ENCODE measurements at regions not wholly inside any gene's neighbourhood (a gene's known extent, or its start where the extent isn't known, plus 50 kb on each side); places are given as distances from the start of the nearest gene placed in this dataset.

- no peak for TF ChIP-seq CTCF (IDR thresholded peaks at IDR 0.05; ENCODE audit: control insufficient read depth, insufficient read depth, low read depth, low read length, missing control alignments)
- H3K4me3 ChIP-seq (ENCODE audit: control insufficient read depth, low read depth, low read length) = no peak overlapping the region
- DNase-seq (ENCODE audit: low read depth) = no peak
Measured at GRCh38 chr4:137451172-137451825, 81.0 kb downstream of the PCDH18 start.

GRCh38 chr4:137448402-137448801 is 83.9 kb downstream of the PCDH18 start:
- no peak overlapping the region for H3K4me3 ChIP-seq (ENCODE audit: control insufficient read depth, low read depth, low read length)
- TF ChIP-seq CTCF (IDR thresholded peaks at IDR 0.05; ENCODE audit: control insufficient read depth, insufficient read depth, low read depth, low read length, missing control alignments) = no peak
- DNase-seq (ENCODE audit: low read depth) = no peak

GRCh38 chr4:137446071-137446470 is 86.2 kb downstream of the PCDH18 start:
- DNase-seq (ENCODE audit: low read depth) = no peak
- no peak for TF ChIP-seq CTCF (IDR thresholded peaks at IDR 0.05; ENCODE audit: control insufficient read depth, insufficient read depth, low read depth, low read length, missing control alignments)
- no peak overlapping the region for H3K4me3 ChIP-seq (ENCODE audit: control insufficient read depth, low read depth, low read length)

- no peak for DNase-seq (ENCODE audit: low read depth)
- no peak overlapping the region for H3K4me3 ChIP-seq (ENCODE audit: control insufficient read depth, low read depth, low read length)
- TF ChIP-seq CTCF (IDR thresholded peaks at IDR 0.05; ENCODE audit: control insufficient read depth, insufficient read depth, low read depth, low read length, missing control alignments) = no peak
Measured at GRCh38 chr4:137443031-137443800, 89.1 kb downstream of the PCDH18 start.

- DNase-seq (ENCODE audit: low read depth) = no peak
- no peak for TF ChIP-seq CTCF (IDR thresholded peaks at IDR 0.05; ENCODE audit: control insufficient read depth, insufficient read depth, low read depth, low read length, missing control alignments)
- H3K4me3 ChIP-seq (ENCODE audit: control insufficient read depth, low read depth, low read length) = no peak overlapping the region
Measured at GRCh38 chr4:137432446-137433311, 99.6 kb downstream of the PCDH18 start.

GRCh38 chr4:137430171-137430570 is 102.1 kb downstream of the PCDH18 start:
- no peak for TF ChIP-seq CTCF (IDR thresholded peaks at IDR 0.05; ENCODE audit: control insufficient read depth, insufficient read depth, low read depth, low read length, missing control alignments)
- no peak overlapping the region for H3K4me3 ChIP-seq (ENCODE audit: control insufficient read depth, low read depth, low read length)
- no peak for DNase-seq (ENCODE audit: low read depth)
